ENCODE measurements at regions not wholly inside any gene's neighbourhood (a gene's known extent, or its start where the extent isn't known, plus 50 kb on each side); places are given as distances from the start of the nearest gene placed in this dataset.

DNA sequence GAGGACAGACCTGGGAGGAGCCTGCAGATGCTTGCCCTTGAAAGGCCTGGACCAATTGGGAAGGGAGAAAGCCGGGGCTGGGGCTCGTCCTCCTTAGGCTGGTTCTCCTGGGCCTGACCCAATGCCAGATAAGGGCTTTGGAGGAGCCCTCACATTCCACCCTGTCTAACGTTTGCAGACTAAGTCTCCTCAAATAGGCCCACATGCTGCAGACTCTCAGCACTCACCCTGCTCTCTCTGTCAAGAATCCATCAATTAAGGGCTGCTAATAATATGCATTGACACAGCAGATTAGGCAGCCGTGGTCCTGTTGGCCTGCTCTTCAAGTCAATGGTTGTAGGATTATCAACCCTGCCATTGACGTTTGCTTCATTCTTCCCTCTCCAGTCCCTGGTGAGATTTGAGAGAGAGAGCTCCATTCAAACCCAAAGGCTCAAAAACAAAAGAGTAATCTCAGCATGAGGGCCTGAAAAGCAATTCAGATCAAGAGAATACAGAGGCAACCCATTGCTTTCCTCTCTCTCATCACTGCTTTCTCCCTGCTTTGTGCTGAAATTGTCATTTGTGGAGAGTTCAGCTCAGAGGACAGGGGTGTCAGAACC, 167.6 kb downstream of the INSIG2 start:
- no peak overlapping the region for H3K4me3 ChIP-seq (ENCODE audit: low read length, poor library complexity, severe bottlenecking)
- no peaks in the 10 kb centered on the region for H3K4me1 ChIP-seq (ENCODE audit: insufficient read depth, low read length, poor library complexity, severe bottlenecking)
- no peak overlapping the region for H3K4me2 ChIP-seq (ENCODE audit: low read depth, low read length, poor library complexity, severe bottlenecking)
- no peaks in the 10 kb centered on the region for H3K27me3 ChIP-seq (ENCODE audit: insufficient read depth, low read length, poor library complexity, severe bottlenecking)
- H3K9me2 ChIP-seq (replicated peaks; ENCODE audit: low read depth, low read length) = no peaks in the 10 kb centered on the region
- H4K20me1 ChIP-seq (ENCODE audit: insufficient read depth, low read length, poor library complexity, severe bottlenecking) = no peaks in the 10 kb centered on the region
- H3K9ac ChIP-seq (ENCODE audit: low read depth, low read length, poor library complexity, severe bottlenecking) = no peak overlapping the region
- H3F3A ChIP-seq (ENCODE audit: low read depth) = no peaks in the 10 kb centered on the region
- no peaks in the 10 kb centered on the region for H3K9me3 ChIP-seq (ENCODE audit: insufficient read depth, low read depth, low read length)
- no peaks in the 10 kb centered on the region for H3K36me3 ChIP-seq (ENCODE audit: insufficient read depth, low read length)
- H3K79me2 ChIP-seq (ENCODE audit: insufficient read depth, low read length) = no peaks in the 10 kb centered on the region
- TF ChIP-seq, protein P1, sequence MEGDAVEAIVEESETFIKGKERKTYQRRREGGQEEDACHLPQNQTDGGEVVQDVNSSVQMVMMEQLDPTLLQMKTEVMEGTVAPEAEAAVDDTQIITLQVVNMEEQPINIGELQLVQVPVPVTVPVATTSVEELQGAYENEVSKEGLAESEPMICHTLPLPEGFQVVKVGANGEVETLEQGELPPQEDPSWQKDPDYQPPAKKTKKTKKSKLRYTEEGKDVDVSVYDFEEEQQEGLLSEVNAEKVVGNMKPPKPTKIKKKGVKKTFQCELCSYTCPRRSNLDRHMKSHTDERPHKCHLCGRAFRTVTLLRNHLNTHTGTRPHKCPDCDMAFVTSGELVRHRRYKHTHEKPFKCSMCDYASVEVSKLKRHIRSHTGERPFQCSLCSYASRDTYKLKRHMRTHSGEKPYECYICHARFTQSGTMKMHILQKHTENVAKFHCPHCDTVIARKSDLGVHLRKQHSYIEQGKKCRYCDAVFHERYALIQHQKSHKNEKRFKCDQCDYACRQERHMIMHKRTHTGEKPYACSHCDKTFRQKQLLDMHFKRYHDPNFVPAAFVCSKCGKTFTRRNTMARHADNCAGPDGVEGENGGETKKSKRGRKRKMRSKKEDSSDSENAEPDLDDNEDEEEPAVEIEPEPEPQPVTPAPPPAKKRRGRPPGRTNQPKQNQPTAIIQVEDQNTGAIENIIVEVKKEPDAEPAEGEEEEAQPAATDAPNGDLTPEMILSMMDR (conservative IDR thresholded peaks at IDR 0.05; ENCODE audit: low read length) = no peak
- no peak for TF ChIP-seq EZH2phosphoT487 (IDR thresholded peaks at IDR 0.05; ENCODE audit: borderline replicate concordance)
- no peak overlapping the region for H2AFZ ChIP-seq (ENCODE audit: low read length)

DNA sequence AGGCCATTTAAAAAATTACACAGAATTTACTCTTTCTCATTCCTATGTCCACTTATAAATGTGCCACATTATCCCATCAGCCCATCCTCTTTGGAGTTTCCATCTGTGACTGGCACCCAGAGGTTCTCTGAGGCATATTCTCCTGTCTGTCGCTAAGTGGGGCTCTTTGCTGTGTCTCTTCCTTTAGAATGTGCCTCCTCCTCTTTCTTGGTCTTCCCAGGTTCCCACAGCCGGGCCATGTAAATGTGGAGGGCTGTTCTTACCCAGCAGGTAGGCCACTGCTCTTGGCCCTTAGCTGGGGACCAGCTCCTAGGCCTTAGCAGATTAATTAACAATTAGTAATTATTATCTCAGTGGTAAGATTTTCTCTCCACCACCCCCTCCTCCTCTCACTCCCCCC, 167.0 kb downstream of the INSIG2 start:
- Histone ChIP-seq H3K27me3 (ENCODE audit: insufficient read depth, low read length, poor library complexity, severe bottlenecking) (no peaks in the 10 kb centered on the region), H3K4me3 (ENCODE audit: low read length, poor library complexity, severe bottlenecking) (no peak overlapping the region), H3K36me3 (ENCODE audit: insufficient read depth, low read length) (no peaks in the 10 kb centered on the region), H3F3A (ENCODE audit: low read depth) (no peaks in the 10 kb centered on the region), H3K4me1 (ENCODE audit: insufficient read depth, low read length, poor library complexity, severe bottlenecking) (no peaks in the 10 kb centered on the region), H2AFZ (ENCODE audit: low read length) (no peak overlapping the region), H3K79me2 (ENCODE audit: insufficient read depth, low read length) (no peaks in the 10 kb centered on the region), H3K9ac (ENCODE audit: low read depth, low read length, poor library complexity, severe bottlenecking) (no peak overlapping the region), H3K4me2 (ENCODE audit: low read depth, low read length, poor library complexity, severe bottlenecking) (no peak overlapping the region), H3K9me3 (ENCODE audit: insufficient read depth, low read depth, low read length) (no peaks in the 10 kb centered on the region), H4K20me1 (ENCODE audit: insufficient read depth, low read length, poor library complexity, severe bottlenecking) (no peaks in the 10 kb centered on the region), H3K9me2 (replicated peaks; ENCODE audit: low read depth, low read length) (no peaks in the 10 kb centered on the region)
- TF ChIP-seq, protein P1 (conservative IDR thresholded peaks at IDR 0.05; ENCODE audit: low read length) = no peak
- no peak for TF ChIP-seq EZH2phosphoT487 (IDR thresholded peaks at IDR 0.05; ENCODE audit: borderline replicate concordance)

DNA sequence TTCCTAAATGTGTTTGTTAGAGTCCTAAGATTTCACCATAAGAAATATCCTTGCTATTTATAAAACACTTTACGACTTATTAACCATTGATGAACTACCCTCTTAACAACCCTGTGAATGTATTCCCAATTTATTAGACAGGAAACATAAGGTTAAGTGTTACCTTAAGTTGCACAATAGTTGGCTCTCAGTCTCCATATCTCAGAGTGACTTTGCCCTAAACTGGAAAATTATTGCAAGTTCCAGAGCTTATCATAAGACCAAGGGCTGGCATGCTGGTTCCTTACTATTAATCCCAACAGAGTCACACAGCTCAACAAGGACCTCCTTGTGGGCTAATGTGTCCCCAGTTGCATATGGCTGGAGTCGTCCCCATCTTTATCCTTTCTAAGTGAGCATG, 165.8 kb downstream of the INSIG2 start:
- Histone ChIP-seq H3K79me2 (ENCODE audit: insufficient read depth, low read length) (no peaks in the 10 kb centered on the region), H3F3A (ENCODE audit: low read depth) (no peaks in the 10 kb centered on the region), H2AFZ (ENCODE audit: low read length) (no peak overlapping the region), H3K9me3 (ENCODE audit: insufficient read depth, low read depth, low read length) (no peaks in the 10 kb centered on the region), H3K27me3 (ENCODE audit: insufficient read depth, low read length, poor library complexity, severe bottlenecking) (no peaks in the 10 kb centered on the region), H3K9me2 (replicated peaks; ENCODE audit: low read depth, low read length) (no peaks in the 10 kb centered on the region), H3K36me3 (ENCODE audit: insufficient read depth, low read length) (no peaks in the 10 kb centered on the region), H3K9ac (ENCODE audit: low read depth, low read length, poor library complexity, severe bottlenecking) (no peak overlapping the region), H3K4me1 (ENCODE audit: insufficient read depth, low read length, poor library complexity, severe bottlenecking) (no peaks in the 10 kb centered on the region), H3K4me2 (ENCODE audit: low read depth, low read length, poor library complexity, severe bottlenecking) (no peak overlapping the region), H3K4me3 (ENCODE audit: low read length, poor library complexity, severe bottlenecking) (no peak overlapping the region), H4K20me1 (ENCODE audit: insufficient read depth, low read length, poor library complexity, severe bottlenecking) (no peaks in the 10 kb centered on the region)
- TF ChIP-seq, protein P1 (conservative IDR thresholded peaks at IDR 0.05; ENCODE audit: low read length) = no peak
- TF ChIP-seq EZH2phosphoT487 (IDR thresholded peaks at IDR 0.05; ENCODE audit: borderline replicate concordance) = no peak
